Neutrophil (primary cell): ENCODE measurements at regions not wholly inside any gene's neighbourhood (a gene's known extent, or its start where the extent isn't known, plus 50 kb on each side); places are given as distances from the start of the nearest gene placed in this dataset.

Experiments
- H3K27ac ChIP-seq: fragments of 200-600 bp; sonication (generic); 2 replicates; pipeline ENCODE4 v1.5.1; 2016; ENCODE audit warnings: mild to moderate bottlenecking, moderate library complexity
- H3K27me3 ChIP-seq: fragments of 200-600 bp; sonication (generic); 2 replicates; pipeline ENCODE4 v1.6.0; 2016; ENCODE audit warnings: mild to moderate bottlenecking
- H3K36me3 ChIP-seq: fragments of 200-600 bp; sonication (generic); 2 replicates; pipeline ENCODE4 v1.5.1; 2017
- H3K4me1 ChIP-seq, 2 experiments: fragments of 200-600 bp in 1 of 2; sonication (generic) in 1 of 2; 1 replicate in 1 of 2; 2 replicates in 1 of 2; pipeline versions ENCODE4 v1.5.1 to v1.6.1; 2013 to 2016; ENCODE audit warnings: low read depth in 1 of 2, low read length in 1 of 2, mild to moderate bottlenecking in 1 of 2, moderate library complexity in 1 of 2; ENCODE audit not compliant: control insufficient read depth in 1 of 2, insufficient read depth in 1 of 2
- H3K4me3 ChIP-seq, 2 experiments: fragments of 200-600 bp in 1 of 2; sonication (generic) in 1 of 2; 1 replicate in 1 of 2; 2 replicates in 1 of 2; pipeline ENCODE4 v1.5.1; 2013 to 2016; ENCODE audit warnings: low read depth in 1 of 2, low read length in 1 of 2, mild to moderate bottlenecking in 1 of 2, moderate library complexity in 1 of 2
- H3K9me3 ChIP-seq: fragments of 200-600 bp; sonication (generic); 2 replicates; pipeline ENCODE4 v1.5.1; 2016
- CTCF ChIP-seq: fragments of 200-600 bp; sonication (generic); IDR thresholded peaks from 2 replicates; pipeline ENCODE4 v1.5.1; 2016; ENCODE audit warnings: antibody characterized with exemption

DNA sequence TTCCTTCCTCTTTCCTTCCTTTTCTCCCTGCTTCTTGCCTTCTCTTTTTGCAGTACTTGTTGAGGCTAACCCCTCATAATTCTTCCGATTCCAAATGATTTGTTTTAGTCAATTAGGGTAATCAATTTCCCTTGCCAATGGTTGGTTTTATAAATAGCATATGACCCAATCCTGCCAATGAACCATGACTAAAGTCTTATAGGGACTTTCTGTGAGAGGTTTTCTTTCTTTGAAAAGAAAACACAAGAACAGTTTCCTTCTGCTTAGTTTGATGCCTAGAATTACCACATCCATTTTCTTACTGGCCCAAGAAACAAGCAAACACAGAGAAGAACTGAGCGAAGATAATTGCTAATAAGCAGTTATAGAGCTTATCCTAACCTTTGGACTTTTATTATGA, 292.5 kb upstream of the SATB1 start:
- Histone ChIP-seq H3K36me3 (no peaks in the 10 kb centered on the region), H3K27me3 (no peaks in the 10 kb centered on the region), H3K27ac (no peak overlapping the region), H3K4me3 (no peak overlapping the region), H3K4me1 (no peaks in the 10 kb centered on the region), H3K9me3 (no peaks in the 10 kb centered on the region)
- TF ChIP-seq CTCF, result no peak

DNA sequence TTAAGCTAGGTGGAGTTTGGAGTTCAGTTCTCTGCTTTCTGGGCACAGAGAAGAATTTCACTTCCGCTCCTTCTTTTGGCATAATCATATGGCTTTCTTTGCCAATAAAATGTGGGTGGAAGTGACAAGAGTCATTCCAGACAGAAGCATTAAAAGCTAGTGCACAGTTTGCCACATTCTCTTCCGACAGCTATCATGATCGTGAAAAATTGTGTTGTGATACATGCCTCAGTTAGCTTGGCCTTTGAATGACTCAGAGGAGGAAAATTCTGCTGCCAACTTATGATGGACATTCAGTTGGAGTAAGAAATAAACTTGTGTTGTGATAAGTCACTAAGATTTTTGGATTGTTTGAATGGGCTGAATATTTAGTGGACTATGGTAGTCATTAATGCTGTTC, 291.7 kb upstream of the SATB1 start:
- Histone ChIP-seq H3K27me3 (no peaks in the 10 kb centered on the region), H3K9me3 (no peaks in the 10 kb centered on the region), H3K36me3 (no peaks in the 10 kb centered on the region), H3K27ac (no peak overlapping the region), H3K4me1 (no peaks in the 10 kb centered on the region), H3K4me3 (no peak overlapping the region)
- TF ChIP-seq CTCF, result no peak

DNA sequence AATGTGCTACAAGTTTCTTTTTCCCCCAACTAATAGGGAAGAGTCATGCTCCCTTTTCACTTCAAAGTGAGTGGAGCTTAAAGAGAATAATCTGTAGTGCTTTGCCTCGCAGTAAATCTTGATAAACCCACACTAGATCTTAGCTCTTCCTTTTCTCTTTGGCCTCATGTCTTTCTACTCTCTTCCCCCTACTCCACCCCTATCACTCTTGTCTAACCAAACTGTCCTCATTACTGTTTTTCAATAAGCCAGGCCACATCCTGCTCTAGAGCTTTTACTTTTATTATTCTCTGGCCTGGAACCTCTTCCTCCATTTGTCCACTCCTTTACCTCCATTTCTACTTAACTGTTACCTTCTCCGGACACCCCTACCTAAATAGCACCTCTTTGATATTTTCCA, 291.0 kb upstream of the SATB1 start:
- no peak overlapping the region for H3K27ac ChIP-seq
- TF ChIP-seq CTCF, result no peak
- H3K9me3 ChIP-seq, result no peaks in the 10 kb centered on the region
- H3K36me3 ChIP-seq, result no peaks in the 10 kb centered on the region
- no peaks in the 10 kb centered on the region for H3K4me1 ChIP-seq
- no peak overlapping the region for H3K4me3 ChIP-seq
- no peaks in the 10 kb centered on the region for H3K27me3 ChIP-seq

GRCh38 chr3:18715208-18715607, 290.1 kb upstream of the SATB1 start:
- Histone ChIP-seq H3K27ac (no peak overlapping the region), H3K9me3 (no peaks in the 10 kb centered on the region), H3K27me3 (no peaks in the 10 kb centered on the region), H3K36me3 (no peaks in the 10 kb centered on the region), H3K4me1 (no peaks in the 10 kb centered on the region), H3K4me3 (no peak overlapping the region)
- TF ChIP-seq CTCF, result no peak

- no peaks in the 10 kb centered on the region for H3K27me3 ChIP-seq
- no peak overlapping the region for H3K27ac ChIP-seq
- no peak overlapping the region for H3K4me3 ChIP-seq
- H3K9me3 ChIP-seq, result no peaks in the 10 kb centered on the region
- H3K36me3 ChIP-seq, result no peaks in the 10 kb centered on the region
- H3K4me1 ChIP-seq, result no peaks in the 10 kb centered on the region
- TF ChIP-seq CTCF, result no peak
These were observed 288.4 kb upstream of the SATB1 start for GRCh38 chr3:18713577-18713951.
